Inferior parietal cortex (tissue), 1 donor: ENCODE measurements at regions not wholly inside any gene's neighbourhood (a gene's known extent, or its start where the extent isn't known, plus 50 kb on each side); places are given as distances from the start of the nearest gene placed in this dataset.

Experiments used
- DNase-seq: peaks from one replicate; pipeline ENCODE4 v3.0.0-alpha.2; 2016; ENCODE audit errors: extremely low spot score

- DNase-seq, result no peak
These were observed 63.6 kb downstream of the PCDH7 start for GRCh38 chr4:30783751-30784150.

GRCh38 chr4:30789219-30789671 lies 69.1 kb downstream of the PCDH7 start:
- DNase-seq, result no peak

- no peak for DNase-seq
These were observed 70.0 kb downstream of the PCDH7 start for GRCh38 chr4:30790123-30790522.

- no peak for DNase-seq
These were observed 70.8 kb downstream of the PCDH7 start for GRCh38 chr4:30790998-30791397.

GRCh38 chr4:30792601-30793000 lies 72.4 kb downstream of the PCDH7 start:
- no peak for DNase-seq

- no peak for DNase-seq
These were observed 81.7 kb downstream of the PCDH7 start for GRCh38 chr4:30801876-30802275.

- DNase-seq, result no peak
These were observed 82.6 kb downstream of the PCDH7 start for GRCh38 chr4:30802622-30803323.

- no peak for DNase-seq
These were observed 88.1 kb downstream of the PCDH7 start for GRCh38 chr4:30808276-30808675.

GRCh38 chr4:30811296-30811695 lies 91.1 kb downstream of the PCDH7 start:
- DNase-seq, result no peak

GRCh38 chr4:30815685-30816084 lies 95.5 kb downstream of the PCDH7 start:
- DNase-seq, result no peak

- no peak for DNase-seq
These were observed 97.3 kb downstream of the PCDH7 start for GRCh38 chr4:30817447-30817846.

GRCh38 chr4:30818541-30818940 lies 98.4 kb downstream of the PCDH7 start:
- DNase-seq, result no peak

GRCh38 chr4:30821275-30821674 lies 101.1 kb downstream of the PCDH7 start:
- DNase-seq, result no peak

- DNase-seq, result no peak
These were observed 101.9 kb downstream of the PCDH7 start for GRCh38 chr4:30821859-30822612.

GRCh38 chr4:30822911-30823551 lies 102.9 kb downstream of the PCDH7 start:
- no peak for DNase-seq

- no peak for DNase-seq
These were observed 105.0 kb downstream of the PCDH7 start for GRCh38 chr4:30825008-30825770.

- DNase-seq, result no peak
These were observed 108.2 kb downstream of the PCDH7 start for GRCh38 chr4:30828264-30828926.

- DNase-seq, result no peak
These were observed 112.5 kb downstream of the PCDH7 start for GRCh38 chr4:30832639-30833038.

GRCh38 chr4:30833206-30833605 lies 113.0 kb downstream of the PCDH7 start:
- no peak for DNase-seq

- no peak for DNase-seq
These were observed 114.9 kb downstream of the PCDH7 start for GRCh38 chr4:30835044-30835443.

GRCh38 chr4:30836231-30836630 lies 116.1 kb downstream of the PCDH7 start:
- no peak for DNase-seq
